Smooth muscle cell (in vitro differentiated cells): ENCODE measurements at regions not wholly inside any gene's neighbourhood (a gene's known extent, or its start where the extent isn't known, plus 50 kb on each side); places are given as distances from the start of the nearest gene placed in this dataset.

ENCODE experiments used
- DNase-seq: peaks from one replicate; lab custom pipeline; 2025; ENCODE audit not compliant: unreplicated experiment; lab: John Stamatoyannopoulos, UW
- H2AFZ ChIP-seq: fragments of 200-600 bp; sonication (generic); 2 replicates; pipeline ENCODE4 v1.6.0; 2016; ENCODE audit warnings: antibody characterized with exemption, low read depth, mild to moderate bottlenecking
- H3F3A ChIP-seq: fragments of 200-600 bp; sonication (generic); 2 replicates; pipeline ENCODE4 v1.6.0; 2017; ENCODE audit warnings: antibody characterized with exemption, low read depth
- H3K27ac ChIP-seq: fragments of 200-600 bp; sonication (generic); 2 replicates; pipeline ENCODE4 v1.5.1; 2016; ENCODE audit warnings: low read depth, mild to moderate bottlenecking
- H3K27me3 ChIP-seq: fragments of 200-600 bp; sonication (generic); 2 replicates; pipeline ENCODE4 v1.6.1; 2016; ENCODE audit warnings: low read depth, mild to moderate bottlenecking
- H3K36me3 ChIP-seq: fragments of 200-600 bp; sonication (generic); 2 replicates; pipeline ENCODE4 v1.5.1; 2016; ENCODE audit warnings: low read depth
- H3K4me1 ChIP-seq: fragments of 200-600 bp; sonication (generic); 2 replicates; pipeline ENCODE4 v1.5.1; 2016; ENCODE audit warnings: low read depth
- H3K4me2 ChIP-seq: fragments of 200-600 bp; sonication (generic); 2 replicates; pipeline ENCODE4 v1.6.0; 2016; ENCODE audit warnings: mild to moderate bottlenecking
- H3K4me3 ChIP-seq: fragments of 200-600 bp; sonication (generic); 2 replicates; pipeline ENCODE4 v1.5.1; 2016; ENCODE audit warnings: mild to moderate bottlenecking
- H3K79me2 ChIP-seq: fragments of 200-600 bp; sonication (generic); 2 replicates; pipeline ENCODE4 v1.6.0; 2016; ENCODE audit warnings: low read depth, mild to moderate bottlenecking
- H3K9ac ChIP-seq: fragments of 200-600 bp; sonication (generic); 2 replicates; pipeline ENCODE4 v1.6.0; 2016; ENCODE audit warnings: low read depth
- H3K9me3 ChIP-seq: fragments of 200-600 bp; sonication (generic); replicated peaks from 2 replicates; pipeline ENCODE4 v1.5.1; 2016; ENCODE audit warnings: low read depth
- H4K20me1 ChIP-seq: fragments of 200-600 bp; sonication (generic); 2 replicates; pipeline ENCODE4 v1.6.0; 2016; ENCODE audit warnings: low read depth
- WGBS: methylation state at CpG from one replicate; pipeline ENCODE4 v1.1.7; 2016; ENCODE audit warnings: low lambda C conversion rate; 5-methylcytosine and 5-hydroxymethylcytosine counted together
- TF ChIP-seq, protein P1 (sequence below): fragments of 200-600 bp; sonication (generic); IDR thresholded peaks from 2 replicates; pipeline ENCODE4 v1.5.1; 2017; ENCODE audit warnings: borderline replicate concordance, mild to moderate bottlenecking, antibody characterized with exemption; ENCODE audit not compliant: insufficient read depth, poor library complexity, severe bottlenecking

GRCh38 chr5:152246401-152246800 lies 158.7 kb downstream of the NMUR2 start:
- Histone ChIP-seq H3K36me3 (no peaks in the 10 kb centered on the region), H3K79me2 (no peaks in the 10 kb centered on the region), H3K27me3 (peaks cover 7% of the 10 kb centered on the region), H3K4me3 (no peak overlapping the region), H2AFZ (no peak overlapping the region), H4K20me1 (no peaks in the 10 kb centered on the region), H3K9me3 (no peaks in the 10 kb centered on the region), H3F3A (no peaks in the 10 kb centered on the region), H3K4me1 (no peaks in the 10 kb centered on the region), H3K4me2 (no peak overlapping the region), H3K9ac (no peak overlapping the region), H3K27ac (no peak overlapping the region)
- DNase-seq: no peak
- 40% methylated on average over 5 of the region's 5 CpGs for WGBS
- TF ChIP-seq, protein P1, sequence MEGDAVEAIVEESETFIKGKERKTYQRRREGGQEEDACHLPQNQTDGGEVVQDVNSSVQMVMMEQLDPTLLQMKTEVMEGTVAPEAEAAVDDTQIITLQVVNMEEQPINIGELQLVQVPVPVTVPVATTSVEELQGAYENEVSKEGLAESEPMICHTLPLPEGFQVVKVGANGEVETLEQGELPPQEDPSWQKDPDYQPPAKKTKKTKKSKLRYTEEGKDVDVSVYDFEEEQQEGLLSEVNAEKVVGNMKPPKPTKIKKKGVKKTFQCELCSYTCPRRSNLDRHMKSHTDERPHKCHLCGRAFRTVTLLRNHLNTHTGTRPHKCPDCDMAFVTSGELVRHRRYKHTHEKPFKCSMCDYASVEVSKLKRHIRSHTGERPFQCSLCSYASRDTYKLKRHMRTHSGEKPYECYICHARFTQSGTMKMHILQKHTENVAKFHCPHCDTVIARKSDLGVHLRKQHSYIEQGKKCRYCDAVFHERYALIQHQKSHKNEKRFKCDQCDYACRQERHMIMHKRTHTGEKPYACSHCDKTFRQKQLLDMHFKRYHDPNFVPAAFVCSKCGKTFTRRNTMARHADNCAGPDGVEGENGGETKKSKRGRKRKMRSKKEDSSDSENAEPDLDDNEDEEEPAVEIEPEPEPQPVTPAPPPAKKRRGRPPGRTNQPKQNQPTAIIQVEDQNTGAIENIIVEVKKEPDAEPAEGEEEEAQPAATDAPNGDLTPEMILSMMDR: no peak

GRCh38 chr5:152237531-152237930 lies 167.5 kb downstream of the NMUR2 start:
- WGBS: 72% methylated on average over 2 of the region's 2 CpGs
- Histone ChIP-seq H3K36me3 (no peaks in the 10 kb centered on the region), H3K4me3 (no peak overlapping the region)

DNA sequence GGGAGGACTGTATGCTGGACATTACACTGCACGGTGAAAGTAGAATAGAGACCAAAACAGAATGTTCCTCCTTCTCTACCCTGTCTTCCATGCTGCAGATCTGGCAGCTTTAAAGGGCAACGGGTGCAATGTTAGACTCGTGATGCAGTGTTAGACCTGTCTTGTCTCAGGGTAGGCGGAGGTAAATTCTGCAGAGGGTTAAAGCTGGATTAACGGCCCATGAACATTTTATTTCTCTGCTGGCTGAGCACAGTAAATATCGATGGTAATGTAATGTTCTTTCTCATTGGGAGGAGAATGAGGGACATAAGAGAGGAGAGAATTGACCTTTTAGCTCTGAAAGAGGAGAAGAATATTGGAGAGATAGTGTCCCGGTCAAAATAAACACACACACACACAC lies 178.9 kb downstream of the NMUR2 start:
- Histone ChIP-seq H3K36me3 (no peaks in the 10 kb centered on the region), H3K4me1 (no peaks in the 10 kb centered on the region), H2AFZ (no peak overlapping the region), H4K20me1 (no peaks in the 10 kb centered on the region), H3K9ac (no peak overlapping the region), H3K4me2 (no peak overlapping the region), H3K79me2 (no peaks in the 10 kb centered on the region), H3F3A (no peaks in the 10 kb centered on the region), H3K27me3 (no peaks in the 10 kb centered on the region), H3K9me3 (no peaks in the 10 kb centered on the region), H3K27ac (no peak overlapping the region), H3K4me3 (no peak overlapping the region)
- no peak for DNase-seq
- 93% methylated on average over 7 of the region's 7 CpGs for WGBS
- TF ChIP-seq, protein P1: no peak

More at GRCh38 chr5:152237531-152237930, 167.5 kb downstream of the NMUR2 start:
- no peak for DNase-seq
- H3K9me3 ChIP-seq: no peaks in the 10 kb centered on the region
- peaks cover 10% of the 10 kb centered on the region for H3K27me3 ChIP-seq
- no peaks in the 10 kb centered on the region for H3K79me2 ChIP-seq
- TF ChIP-seq, protein P1: no peak
- no peak overlapping the region for H2AFZ ChIP-seq
- H3K9ac ChIP-seq: no peak overlapping the region
- no peaks in the 10 kb centered on the region for H3K4me1 ChIP-seq
- H3K4me2 ChIP-seq: no peak overlapping the region
- no peak overlapping the region for H3K27ac ChIP-seq
- no peaks in the 10 kb centered on the region for H3F3A ChIP-seq
- H4K20me1 ChIP-seq: no peaks in the 10 kb centered on the region
